H1 (cell line): ENCODE measurements at regions not wholly inside any gene's neighbourhood (a gene's known extent, or its start where the extent isn't known, plus 50 kb on each side); places are given as distances from the start of the nearest gene placed in this dataset.

Source experiments
- GABPA ChIP-seq: IDR thresholded peaks from 2 replicates; pipeline ENCODE4 v1.6.1; 2011; ENCODE audit warnings: mild to moderate bottlenecking, low read length, moderate library complexity, borderline replicate concordance; ENCODE audit not compliant: insufficient read depth
- KDM1A ChIP-seq: fragments of 200-600, 300-600 bp; sonication (generic); IDR thresholded peaks from 2 replicates; pipeline ENCODE4 v1.7.1; 2016; ENCODE audit warnings: mild to moderate bottlenecking, low read length, borderline replicate concordance
- PHF8 ChIP-seq: fragments of 200-600 bp; sonication (generic); conservative IDR thresholded peaks from 2 replicates; pipeline ENCODE4 v1.7.1; 2012; ENCODE audit warnings: low read depth, mild to moderate bottlenecking, inconsistent platforms, low read length, moderate library complexity
- POLR2A ChIP-seq, 2 experiments: IDR thresholded peaks; 1 replicate in 1 of 2; 2 replicates in 1 of 2; pipeline ENCODE4 v1.6.1; 2011; ENCODE audit warnings: low read depth in 2 of 2, low read length in 2 of 2, mild to moderate bottlenecking in 2 of 2; ENCODE audit errors: control extremely low read depth in 1 of 2
- SP1 ChIP-seq: IDR thresholded peaks from 2 replicates; pipeline ENCODE4 v1.6.1; 2011; ENCODE audit warnings: low read depth, low read length
- YY1 ChIP-seq: IDR thresholded peaks from 2 replicates; pipeline ENCODE4 v1.6.1; 2011; ENCODE audit warnings: low read depth, mild to moderate bottlenecking, low read length
- TF ChIP-seq, protein P1 (sequence below), 3 experiments: IDR thresholded peaks; 1 replicate in 2 of 3; 2 replicates in 1 of 3; pipeline versions ENCODE4 v1.5.1 to v1.6.1; 2011; ENCODE audit warnings: low read length in 3 of 3, mild to moderate bottlenecking in 3 of 3, inconsistent platforms in 2 of 3, low read depth in 1 of 3, moderate library complexity in 1 of 3; ENCODE audit not compliant: insufficient read depth in 1 of 3; ENCODE audit errors: control extremely low read depth in 1 of 3
- TF ChIP-seq, protein P2 (sequence below): IDR thresholded peaks from 2 replicates; pipeline ENCODE4 v1.6.1; 2012; ENCODE audit warnings: inconsistent platforms

DNA sequence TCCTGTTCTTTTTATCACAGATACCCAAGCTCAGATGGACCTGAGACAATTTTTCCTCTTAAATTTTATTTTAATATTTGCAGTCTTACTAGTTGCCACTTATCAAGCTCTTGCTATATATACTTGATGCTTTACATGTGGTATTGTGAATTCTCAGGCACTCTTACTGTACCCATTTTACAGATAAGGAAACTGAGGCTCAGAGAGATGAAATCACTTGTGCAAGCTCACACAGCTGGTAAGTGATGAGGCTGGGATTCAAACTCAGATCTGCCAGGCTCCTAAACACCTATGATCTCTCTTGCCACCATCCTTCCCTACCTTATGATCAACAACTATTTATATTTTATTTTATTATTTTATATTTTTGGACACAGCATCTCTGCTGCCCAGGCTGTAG, 133.0 kb upstream of the LHX5 start:
- TF ChIP-seq, protein P1, sequence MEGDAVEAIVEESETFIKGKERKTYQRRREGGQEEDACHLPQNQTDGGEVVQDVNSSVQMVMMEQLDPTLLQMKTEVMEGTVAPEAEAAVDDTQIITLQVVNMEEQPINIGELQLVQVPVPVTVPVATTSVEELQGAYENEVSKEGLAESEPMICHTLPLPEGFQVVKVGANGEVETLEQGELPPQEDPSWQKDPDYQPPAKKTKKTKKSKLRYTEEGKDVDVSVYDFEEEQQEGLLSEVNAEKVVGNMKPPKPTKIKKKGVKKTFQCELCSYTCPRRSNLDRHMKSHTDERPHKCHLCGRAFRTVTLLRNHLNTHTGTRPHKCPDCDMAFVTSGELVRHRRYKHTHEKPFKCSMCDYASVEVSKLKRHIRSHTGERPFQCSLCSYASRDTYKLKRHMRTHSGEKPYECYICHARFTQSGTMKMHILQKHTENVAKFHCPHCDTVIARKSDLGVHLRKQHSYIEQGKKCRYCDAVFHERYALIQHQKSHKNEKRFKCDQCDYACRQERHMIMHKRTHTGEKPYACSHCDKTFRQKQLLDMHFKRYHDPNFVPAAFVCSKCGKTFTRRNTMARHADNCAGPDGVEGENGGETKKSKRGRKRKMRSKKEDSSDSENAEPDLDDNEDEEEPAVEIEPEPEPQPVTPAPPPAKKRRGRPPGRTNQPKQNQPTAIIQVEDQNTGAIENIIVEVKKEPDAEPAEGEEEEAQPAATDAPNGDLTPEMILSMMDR (IDR thresholded peaks at IDR 0.05; ENCODE audit: control extremely low read depth in 1 of 3, insufficient read depth in 1 of 3, low read depth in 1 of 3, low read length in 3 of 3) = no peak
- TF ChIP-seq SP1 = no peak
- TF ChIP-seq, protein P2, sequence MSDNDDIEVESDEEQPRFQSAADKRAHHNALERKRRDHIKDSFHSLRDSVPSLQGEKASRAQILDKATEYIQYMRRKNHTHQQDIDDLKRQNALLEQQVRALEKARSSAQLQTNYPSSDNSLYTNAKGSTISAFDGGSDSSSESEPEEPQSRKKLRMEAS = no peak
- TF ChIP-seq GABPA = no peak
- TF ChIP-seq KDM1A = 0 out of 2 replicates have a peak, but pooled peaks have one; percentile 24
- no peak for TF ChIP-seq YY1
- no peak for TF ChIP-seq PHF8
- TF ChIP-seq POLR2A (IDR thresholded peaks at IDR 0.05; ENCODE audit: control extremely low read depth in 1 of 2, low read depth in 2 of 2, low read length in 2 of 2) = no peak
